ENCODE measurements at regions not wholly inside any gene's neighbourhood (a gene's known extent, or its start where the extent isn't known, plus 50 kb on each side); places are given as distances from the start of the nearest gene placed in this dataset.

DNA sequence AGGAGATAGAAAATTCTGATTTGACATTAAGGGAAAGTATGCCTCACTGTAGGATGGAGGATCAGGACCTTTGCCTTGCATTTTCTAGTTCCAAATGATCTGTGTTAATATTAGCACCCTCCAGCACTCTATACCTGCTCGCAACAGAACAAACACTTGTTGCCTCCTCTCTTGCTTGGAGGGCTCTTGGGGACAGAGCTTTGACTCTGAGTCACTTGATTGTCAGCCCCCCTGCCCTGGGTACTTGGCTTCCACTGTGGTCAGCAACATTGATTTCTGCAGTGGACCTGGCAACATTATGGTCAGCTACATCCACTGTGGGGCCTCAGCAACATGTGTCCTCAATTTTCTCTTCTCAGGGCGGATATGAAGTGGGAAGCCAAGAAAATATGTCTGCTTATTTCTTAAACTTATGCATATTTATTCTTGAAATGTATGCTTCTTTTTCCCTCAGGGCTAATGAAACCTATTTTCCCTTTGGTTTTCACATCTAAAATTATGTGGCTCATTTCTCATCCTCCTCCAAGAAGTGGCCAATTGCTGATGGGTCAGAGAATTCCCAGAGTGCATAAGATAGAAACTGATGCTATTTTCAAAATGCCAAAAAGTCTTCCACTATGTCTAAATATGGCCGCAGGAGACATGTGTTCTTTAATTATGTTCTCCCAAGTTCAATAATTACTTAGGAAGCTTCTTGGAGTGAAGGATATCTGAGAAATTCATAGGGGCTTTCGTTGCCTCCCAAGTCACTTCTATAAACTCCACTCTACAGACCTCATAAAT lies 94.6 kb upstream of the SMIM36 start:
- Mint-ChIP-seq H3K9me3 (ENCODE audit: unreplicated experiment) (no peaks in the 10 kb centered on the region), H3K4me1 (ENCODE audit: unreplicated experiment) (no peaks in the 10 kb centered on the region), H3K36me3 (ENCODE audit: unreplicated experiment) (no peaks in the 10 kb centered on the region), H3K4me3 (ENCODE audit: unreplicated experiment) (no peak overlapping the region), H3K27ac (ENCODE audit: unreplicated experiment) (no peak overlapping the region), H3K27me3 (ENCODE audit: unreplicated experiment) (no peaks in the 10 kb centered on the region)
- TF ChIP-seq, protein P1, sequence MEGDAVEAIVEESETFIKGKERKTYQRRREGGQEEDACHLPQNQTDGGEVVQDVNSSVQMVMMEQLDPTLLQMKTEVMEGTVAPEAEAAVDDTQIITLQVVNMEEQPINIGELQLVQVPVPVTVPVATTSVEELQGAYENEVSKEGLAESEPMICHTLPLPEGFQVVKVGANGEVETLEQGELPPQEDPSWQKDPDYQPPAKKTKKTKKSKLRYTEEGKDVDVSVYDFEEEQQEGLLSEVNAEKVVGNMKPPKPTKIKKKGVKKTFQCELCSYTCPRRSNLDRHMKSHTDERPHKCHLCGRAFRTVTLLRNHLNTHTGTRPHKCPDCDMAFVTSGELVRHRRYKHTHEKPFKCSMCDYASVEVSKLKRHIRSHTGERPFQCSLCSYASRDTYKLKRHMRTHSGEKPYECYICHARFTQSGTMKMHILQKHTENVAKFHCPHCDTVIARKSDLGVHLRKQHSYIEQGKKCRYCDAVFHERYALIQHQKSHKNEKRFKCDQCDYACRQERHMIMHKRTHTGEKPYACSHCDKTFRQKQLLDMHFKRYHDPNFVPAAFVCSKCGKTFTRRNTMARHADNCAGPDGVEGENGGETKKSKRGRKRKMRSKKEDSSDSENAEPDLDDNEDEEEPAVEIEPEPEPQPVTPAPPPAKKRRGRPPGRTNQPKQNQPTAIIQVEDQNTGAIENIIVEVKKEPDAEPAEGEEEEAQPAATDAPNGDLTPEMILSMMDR (IDR thresholded peaks at IDR 0.05) = no peak
- no peak for DNase-seq (ENCODE audit: extremely low spot score, unreplicated experiment)

DNA sequence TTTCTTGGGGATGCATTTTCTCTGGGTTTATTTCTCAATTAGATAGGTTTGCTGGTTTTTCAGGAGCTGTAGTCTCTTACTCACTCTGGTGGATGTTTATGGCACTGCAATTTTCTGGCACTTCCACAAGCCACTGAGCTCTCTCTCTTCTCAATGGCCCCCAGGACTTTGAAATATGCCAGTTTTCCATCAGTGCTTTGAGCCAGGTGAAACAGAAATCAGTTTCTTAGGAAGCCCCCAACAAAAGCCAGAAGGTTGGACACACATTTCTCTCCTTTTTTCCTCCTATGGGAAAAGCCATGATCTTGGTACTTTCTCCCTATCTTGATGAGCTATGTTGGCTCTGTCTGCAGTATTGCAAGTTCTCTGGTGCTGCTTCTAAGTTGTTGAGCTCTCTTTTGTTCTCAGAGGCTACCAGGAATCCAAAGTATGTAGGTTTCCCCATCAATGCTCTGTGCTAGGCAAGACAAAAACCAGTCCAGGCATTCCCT lies 90.7 kb upstream of the SMIM36 start:
- TF ChIP-seq, protein P1 (IDR thresholded peaks at IDR 0.05) = peak; percentile 55
- Mint-ChIP-seq H3K4me3 (ENCODE audit: unreplicated experiment) (no peak overlapping the region), H3K9me3 (ENCODE audit: unreplicated experiment) (peaks cover 34% of the 10 kb centered on the region), H3K27ac (ENCODE audit: unreplicated experiment) (no peak overlapping the region), H3K36me3 (ENCODE audit: unreplicated experiment) (no peaks in the 10 kb centered on the region), H3K4me1 (ENCODE audit: unreplicated experiment) (no peaks in the 10 kb centered on the region), H3K27me3 (ENCODE audit: unreplicated experiment) (no peaks in the 10 kb centered on the region)
- no peak for DNase-seq (ENCODE audit: extremely low spot score, unreplicated experiment)

DNA sequence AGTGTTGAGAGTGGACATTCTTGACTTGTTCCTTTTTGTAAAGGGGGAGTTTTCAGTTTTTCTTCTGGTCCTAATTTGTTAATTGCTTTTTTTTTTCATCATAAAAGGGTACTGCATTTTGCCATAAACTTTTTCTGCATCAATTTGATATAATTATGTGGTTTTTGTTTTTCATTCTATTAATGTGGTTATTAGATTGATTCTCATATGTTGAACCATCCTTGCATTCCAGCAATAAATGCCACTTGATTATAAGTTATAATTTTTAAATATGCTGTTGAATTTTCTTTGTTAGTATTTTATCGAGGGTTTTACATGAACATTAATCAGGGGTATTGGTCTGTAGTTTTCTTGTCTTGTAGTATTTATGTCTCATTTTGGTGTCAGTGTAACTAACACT lies 87.2 kb upstream of the SMIM36 start:
- Mint-ChIP-seq H3K4me1 (ENCODE audit: unreplicated experiment) (no peaks in the 10 kb centered on the region), H3K9me3 (ENCODE audit: unreplicated experiment) (peaks cover 37% of the 10 kb centered on the region), H3K27me3 (ENCODE audit: unreplicated experiment) (no peaks in the 10 kb centered on the region), H3K27ac (ENCODE audit: unreplicated experiment) (no peak overlapping the region), H3K36me3 (ENCODE audit: unreplicated experiment) (no peaks in the 10 kb centered on the region), H3K4me3 (ENCODE audit: unreplicated experiment) (no peak overlapping the region)
- TF ChIP-seq, protein P1 (IDR thresholded peaks at IDR 0.05) = no peak
- no peak for DNase-seq (ENCODE audit: extremely low spot score, unreplicated experiment)

DNA sequence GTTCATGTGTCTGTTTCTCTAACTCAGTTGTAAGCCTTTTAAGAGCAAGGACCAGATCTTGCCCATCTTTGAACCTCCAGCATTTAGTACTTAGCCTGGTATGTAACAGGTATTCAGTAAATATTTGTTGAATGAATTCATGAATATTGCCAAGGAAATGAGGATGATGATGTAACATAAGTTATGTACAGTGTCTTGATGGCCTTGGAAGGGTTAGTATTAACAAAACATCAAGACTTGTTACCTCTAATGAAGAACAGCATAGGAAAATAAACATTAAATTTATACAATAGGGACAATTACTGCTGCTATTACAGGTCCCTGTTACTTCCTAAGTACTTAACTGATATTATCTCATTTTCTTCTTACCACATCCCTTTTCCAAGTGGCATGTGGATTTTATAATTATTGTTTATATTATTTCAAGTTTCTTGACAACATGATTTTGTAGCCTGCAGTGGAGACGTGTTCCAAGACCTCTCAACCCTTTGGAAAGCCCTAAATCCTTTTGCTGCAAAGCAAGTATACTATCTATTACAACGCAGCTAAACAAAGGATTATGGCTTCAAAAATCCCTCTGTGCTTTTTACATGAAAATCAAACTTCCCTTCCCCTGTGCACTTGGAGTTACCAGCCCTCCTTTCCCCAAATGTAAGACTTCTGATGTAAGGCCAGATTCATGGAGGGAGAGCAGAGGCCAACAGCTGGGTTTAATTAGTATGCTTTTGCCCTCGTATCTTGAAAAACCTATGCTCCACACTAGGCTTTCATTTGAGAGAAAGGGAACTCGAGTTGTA lies 77.4 kb upstream of the SMIM36 start:
- no peaks in the 10 kb centered on the region for H3K27me3 Mint-ChIP-seq (ENCODE audit: unreplicated experiment)
- H3K9me3 Mint-ChIP-seq (ENCODE audit: unreplicated experiment) = no peaks in the 10 kb centered on the region
- TF ChIP-seq, protein P1 (IDR thresholded peaks at IDR 0.05) = no peak
- no peaks in the 10 kb centered on the region for H3K36me3 Mint-ChIP-seq (ENCODE audit: unreplicated experiment)
- no peak for DNase-seq (ENCODE audit: extremely low spot score, unreplicated experiment)
- no peaks in the 10 kb centered on the region for H3K4me1 Mint-ChIP-seq (ENCODE audit: unreplicated experiment)
- H3K27ac Mint-ChIP-seq (ENCODE audit: unreplicated experiment) = no peak overlapping the region
- no peak overlapping the region for H3K4me3 Mint-ChIP-seq (ENCODE audit: unreplicated experiment)

DNA sequence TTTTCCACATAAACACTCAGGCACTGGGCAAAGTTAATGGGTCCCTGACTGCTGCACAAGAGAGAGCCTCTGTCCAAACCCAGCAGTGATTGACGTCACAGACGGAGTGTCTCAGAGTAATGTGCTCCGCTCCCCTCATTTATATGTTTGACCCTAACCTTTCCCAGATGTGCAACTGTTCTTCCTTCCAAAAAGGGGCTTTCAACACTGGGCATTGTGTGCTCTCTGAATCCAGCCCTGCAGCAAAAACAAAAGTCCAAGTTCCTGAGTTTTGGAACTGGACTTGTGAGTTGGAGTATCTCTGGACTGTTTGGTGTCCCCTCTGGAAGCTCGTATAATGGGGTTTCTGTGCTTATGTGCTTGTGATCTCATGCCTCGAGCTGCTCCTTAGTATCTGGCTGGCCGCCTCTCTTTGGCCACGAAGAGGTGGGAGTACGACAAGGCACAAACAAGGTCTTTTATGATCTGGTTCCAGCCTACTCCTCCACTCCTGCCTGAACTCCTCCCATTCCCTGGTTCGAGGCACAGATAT lies 76.4 kb upstream of the SMIM36 start:
- H3K36me3 Mint-ChIP-seq (ENCODE audit: unreplicated experiment) = no peaks in the 10 kb centered on the region
- TF ChIP-seq, protein P1 (IDR thresholded peaks at IDR 0.05) = no peak
- DNase-seq (ENCODE audit: extremely low spot score, unreplicated experiment) = no peak
- no peak overlapping the region for H3K4me3 Mint-ChIP-seq (ENCODE audit: unreplicated experiment)
- H3K27ac Mint-ChIP-seq (ENCODE audit: unreplicated experiment) = no peak overlapping the region
- H3K9me3 Mint-ChIP-seq (ENCODE audit: unreplicated experiment) = no peaks in the 10 kb centered on the region
- H3K27me3 Mint-ChIP-seq (ENCODE audit: unreplicated experiment) = no peaks in the 10 kb centered on the region
- no peaks in the 10 kb centered on the region for H3K4me1 Mint-ChIP-seq (ENCODE audit: unreplicated experiment)
